Caco-2 (cell line): ENCODE measurements at regions not wholly inside any gene's neighbourhood (a gene's known extent, or its start where the extent isn't known, plus 50 kb on each side); places are given as distances from the start of the nearest gene placed in this dataset.

Experiments
- BruUV-seq: library from RNA; stranded (reverse); fragments of 400-500 nt; replicated peaks from 2 replicates; lab custom pipeline; 2021; lab: Mats Ljungman, UMichigan
- CTCF ChIA-PET: fragments of 300-600 bp; sonication (Branson Sonifier 250); formaldehyde crosslinking; loops from one replicate; lab custom pipeline; 2022; ENCODE audit warnings: antibody characterized with exemption; lab: Charles Lee
- POLR2A ChIA-PET: fragments of 300-600 bp; sonication (Branson Sonifier 250); formaldehyde crosslinking; loops from one replicate; lab custom pipeline; 2022; ENCODE audit warnings: antibody characterized with exemption; lab: Charles Lee
- DNase-seq, 2 experiments: peaks; one replicate each; pipeline versions ENCODE4 v3.0.0 to v3.0.0-alpha.2; 2020 to 2022
- H3K27me3 ChIP-seq: replicated peaks from 2 replicates; pipeline ENCODE4 v1.6.0; 2011; ENCODE audit warnings: low read length; ENCODE audit not compliant: control insufficient read depth, insufficient read depth
- H3K36me3 ChIP-seq: 2 replicates; pipeline ENCODE4 v1.5.1; 2011; ENCODE audit warnings: low read length; ENCODE audit not compliant: control insufficient read depth, insufficient read depth
- H3K4me1 ChIP-seq: fragments of 250-450 bp; sonication (Bioruptor Pico); 2 replicates; pipeline ENCODE4 v1.5.1; 2020; ENCODE audit warnings: mild to moderate bottlenecking
- H3K4me3 ChIP-seq: 2 replicates; pipeline ENCODE4 v1.5.1; 2011; ENCODE audit warnings: low read depth, mild to moderate bottlenecking, control low read depth, low read length
- H3K9me3 ChIP-seq: fragments of 250-450 bp; sonication (Bioruptor Pico); 2 replicates; pipeline ENCODE4 v1.5.1; 2020; ENCODE audit warnings: mild to moderate bottlenecking, moderate library complexity
- H3K27ac Mint-ChIP-seq: one replicate; pipeline ENCODE4 v1.8.0; 2022; ENCODE audit warnings: mixed read lengths; ENCODE audit not compliant: unreplicated experiment
- H3K27me3 Mint-ChIP-seq: one replicate; pipeline ENCODE4 v1.8.0; 2022; ENCODE audit warnings: mixed read lengths; ENCODE audit not compliant: insufficient read depth, unreplicated experiment
- H3K36me3 Mint-ChIP-seq: one replicate; pipeline ENCODE4 v1.8.0; 2022; ENCODE audit warnings: mild to moderate bottlenecking, mixed read lengths; ENCODE audit not compliant: insufficient read depth, unreplicated experiment
- H3K4me1 Mint-ChIP-seq: one replicate; pipeline ENCODE4 v1.8.0; 2022; ENCODE audit warnings: low read depth, mixed read lengths; ENCODE audit not compliant: unreplicated experiment
- H3K4me3 Mint-ChIP-seq: one replicate; pipeline ENCODE4 v1.8.0; 2022; ENCODE audit warnings: mild to moderate bottlenecking, moderate library complexity, mixed read lengths; ENCODE audit not compliant: unreplicated experiment
- H3K9me3 Mint-ChIP-seq: one replicate; pipeline ENCODE4 v1.8.0; 2022; ENCODE audit warnings: mixed read lengths; ENCODE audit not compliant: unreplicated experiment
- CTCF ChIP-seq, 2 experiments: fragments of 200-600 bp in 1 of 2; IDR thresholded peaks; 1 replicate in 1 of 2; 2 replicates in 1 of 2; pipeline versions ENCODE4 v1.5.1 to v1.8.0; 2011 to 2022; ENCODE audit warnings: antibody characterized with exemption in 1 of 2, control low read depth in 1 of 2, inconsistent platforms in 1 of 2, low read depth in 1 of 2, low read length in 1 of 2, mild to moderate bottlenecking in 1 of 2, moderate library complexity in 1 of 2; ENCODE audit not compliant: insufficient read depth in 1 of 2, severe bottlenecking in 1 of 2, unreplicated experiment in 1 of 2
- intact Hi-C: fragments of 100-400 bp; cut with micrococcal nuclease; formaldehyde crosslinking; loops from one replicate; pipeline ENCODE4 v1.10.0; 2022; ENCODE audit not compliant: unreplicated experiment

GRCh38 chr9:99427260-99427659 is 205.2 kb downstream of the SEC61B start:
- no peak overlapping the region for H3K27ac Mint-ChIP-seq
- no peaks in the 10 kb centered on the region for H3K9me3 Mint-ChIP-seq
- H3K4me1 Mint-ChIP-seq = no peaks in the 10 kb centered on the region
- no peak for TF ChIP-seq CTCF (IDR thresholded peaks at IDR 0.05; ENCODE audit: insufficient read depth in 1 of 2, low read depth in 1 of 2, low read length in 1 of 2, severe bottlenecking in 1 of 2, unreplicated experiment in 1 of 2)
- Histone ChIP-seq H3K36me3 (no peaks in the 10 kb centered on the region), H3K4me3 (no peak overlapping the region), H3K9me3 (no peaks in the 10 kb centered on the region), H3K4me1 (no peaks in the 10 kb centered on the region), H3K27me3 (no peaks in the 10 kb centered on the region)
- no peak for DNase-seq
- intact Hi-C loops = no loop called here
- CTCF ChIA-PET = no interaction called here
- H3K4me3 Mint-ChIP-seq = no peak overlapping the region
- peaks cover 3% of the 10 kb centered on the region for H3K27me3 Mint-ChIP-seq
- no TSS peak for BruUV-seq
- POLR2A ChIA-PET = interaction anchor here (0.6 kb wide), 1 partner anchor 407 kb away, joined by 3 read pairs; no protein-coding TSS in a partner anchor
- no peaks in the 10 kb centered on the region for H3K36me3 Mint-ChIP-seq

GRCh38 chr9:99430301-99430700 is 208.2 kb downstream of the SEC61B start:
- Histone ChIP-seq H3K4me1 (peaks cover 16% of the 10 kb centered on the region; the same call in 1 of the 2 replicates), H3K36me3 (no peaks in the 10 kb centered on the region), H3K9me3 (no peaks in the 10 kb centered on the region), H3K4me3 (no peak overlapping the region), H3K27me3 (no peaks in the 10 kb centered on the region)
- TF ChIP-seq CTCF (IDR thresholded peaks at IDR 0.05; ENCODE audit: insufficient read depth in 1 of 2, low read depth in 1 of 2, low read length in 1 of 2, severe bottlenecking in 1 of 2, unreplicated experiment in 1 of 2) = no peak
- no peaks in the 10 kb centered on the region for H3K36me3 Mint-ChIP-seq
- H3K4me3 Mint-ChIP-seq = no peak overlapping the region
- H3K9me3 Mint-ChIP-seq = no peaks in the 10 kb centered on the region
- intact Hi-C loops = loop anchor here (10.0 kb wide), 1 partner anchor 166 kb away; no protein-coding TSS in a partner anchor
- no peak overlapping the region for H3K27ac Mint-ChIP-seq
- POLR2A ChIA-PET = no interaction called here
- H3K27me3 Mint-ChIP-seq = no peaks in the 10 kb centered on the region
- no peak for DNase-seq
- CTCF ChIA-PET = no interaction called here
- no peaks in the 10 kb centered on the region for H3K4me1 Mint-ChIP-seq
- no TSS peak for BruUV-seq

DNA sequence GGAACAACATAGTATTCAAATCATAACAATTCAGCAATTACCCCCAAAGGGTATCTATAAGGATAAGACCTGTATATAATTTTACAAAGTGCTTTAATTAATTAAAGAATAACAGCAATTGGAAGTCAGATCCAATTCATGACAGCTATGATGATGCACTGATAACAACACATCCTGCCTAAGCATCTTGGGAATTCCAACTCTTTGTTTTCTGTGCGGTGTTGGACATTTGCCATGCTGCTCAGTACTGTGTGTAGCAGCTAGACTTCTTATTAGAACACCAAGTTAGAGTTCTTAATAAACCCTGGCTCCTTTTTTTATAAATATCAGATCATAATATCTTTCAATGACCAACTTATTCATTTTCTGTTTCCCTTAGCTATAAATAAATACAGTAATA is 209.0 kb downstream of the SEC61B start:
- POLR2A ChIA-PET = no interaction called here
- Mint-ChIP-seq H3K4me1 (no peaks in the 10 kb centered on the region), H3K36me3 (no peaks in the 10 kb centered on the region), H3K27ac (no peak overlapping the region), H3K4me3 (no peak overlapping the region), H3K27me3 (no peaks in the 10 kb centered on the region), H3K9me3 (no peaks in the 10 kb centered on the region)
- Histone ChIP-seq H3K36me3 (no peaks in the 10 kb centered on the region), H3K27me3 (no peaks in the 10 kb centered on the region), H3K9me3 (no peaks in the 10 kb centered on the region), H3K4me1 (peaks cover 16% of the 10 kb centered on the region; the same call in 1 of the 2 replicates), H3K4me3 (no peak overlapping the region)
- TF ChIP-seq CTCF (IDR thresholded peaks at IDR 0.05; ENCODE audit: insufficient read depth in 1 of 2, low read depth in 1 of 2, low read length in 1 of 2, severe bottlenecking in 1 of 2, unreplicated experiment in 1 of 2) = no peak
- no TSS peak for BruUV-seq
- no peak for DNase-seq
- CTCF ChIA-PET = no interaction called here
- intact Hi-C loops = loop anchor here (10.0 kb wide), 1 partner anchor 166 kb away; no protein-coding TSS in a partner anchor
